Mucosa of gallbladder (tissue), 1 donor: ENCODE measurements at regions not wholly inside any gene's neighbourhood (a gene's known extent, or its start where the extent isn't known, plus 50 kb on each side); places are given as distances from the start of the nearest gene placed in this dataset.

Source experiments
- DNase-seq: peaks from one replicate; pipeline ENCODE4 v3.0.0-alpha.2; 2020; ENCODE audit warnings: low spot score
- donor health status: DM: no; HTN: no; CAD: no.

DNA sequence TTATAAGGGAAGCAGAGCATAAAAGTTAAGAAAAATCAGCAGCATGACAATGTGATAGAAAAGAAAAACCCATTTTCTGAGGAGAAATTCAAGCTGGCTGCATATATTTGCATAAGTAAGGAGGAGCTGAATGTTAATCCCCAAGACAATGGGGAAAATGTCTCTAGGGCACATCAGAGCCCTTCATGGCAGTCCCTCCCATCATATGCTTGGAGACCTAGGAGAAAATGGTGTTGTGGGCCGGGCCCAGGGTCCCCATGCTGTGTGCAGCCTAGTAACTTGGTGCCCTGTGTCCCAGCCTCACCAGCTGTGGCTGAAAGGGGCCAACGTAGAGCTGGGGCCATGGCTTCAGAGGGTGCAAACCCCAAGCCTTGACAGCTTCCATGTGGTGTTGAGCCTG is 100.6 kb upstream of the PLPPR4 start:
- DNase-seq: no peak

DNA sequence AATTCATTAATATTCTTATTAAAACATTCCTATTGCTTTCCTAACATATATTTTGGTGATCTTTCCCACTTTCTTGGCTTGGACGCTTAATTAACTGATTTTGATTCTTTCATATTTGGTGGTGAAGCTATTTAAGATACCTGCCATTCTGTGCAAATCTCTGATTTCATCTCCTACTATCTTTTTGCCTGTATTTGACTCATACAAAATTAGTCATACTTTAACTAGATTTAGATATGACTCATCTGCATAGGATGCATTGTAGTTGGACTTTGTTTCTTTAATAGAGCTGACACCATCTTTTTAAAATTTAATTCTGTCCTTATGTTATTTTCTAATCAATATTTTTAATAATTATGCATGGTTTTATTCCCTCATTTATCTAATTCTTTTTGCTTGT is 93.8 kb upstream of the PLPPR4 start:
- no peak for DNase-seq

DNA sequence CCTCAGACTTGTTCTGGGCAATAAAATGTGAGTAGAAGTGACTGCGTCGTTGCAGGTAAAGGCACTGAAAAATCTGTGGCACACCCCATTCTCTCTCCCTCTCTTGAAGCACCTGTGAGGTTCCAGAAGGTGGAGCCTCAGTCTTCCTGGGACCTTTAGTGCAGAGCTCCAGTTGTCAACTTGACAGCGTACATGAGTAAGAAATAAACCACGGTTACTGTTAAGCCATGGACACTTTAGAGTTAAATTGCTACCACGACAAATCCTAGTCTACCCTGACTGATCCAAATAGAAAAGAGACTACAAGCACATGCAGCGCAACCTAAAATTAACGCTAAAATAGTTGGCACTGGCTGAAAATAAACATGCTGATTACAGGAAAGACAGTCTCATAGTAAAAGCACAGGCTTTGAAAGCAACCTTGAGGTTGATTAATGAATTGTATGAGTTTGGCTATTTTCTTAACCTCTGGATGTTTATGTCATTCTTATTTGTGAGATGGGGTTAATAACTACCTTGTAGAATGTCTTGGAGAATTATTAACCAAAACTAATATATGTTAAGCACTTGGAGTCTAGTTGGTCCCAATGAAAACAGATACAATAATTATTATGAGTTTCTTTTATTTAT is 93.0 kb upstream of the PLPPR4 start:
- DNase-seq: no peak

DNA sequence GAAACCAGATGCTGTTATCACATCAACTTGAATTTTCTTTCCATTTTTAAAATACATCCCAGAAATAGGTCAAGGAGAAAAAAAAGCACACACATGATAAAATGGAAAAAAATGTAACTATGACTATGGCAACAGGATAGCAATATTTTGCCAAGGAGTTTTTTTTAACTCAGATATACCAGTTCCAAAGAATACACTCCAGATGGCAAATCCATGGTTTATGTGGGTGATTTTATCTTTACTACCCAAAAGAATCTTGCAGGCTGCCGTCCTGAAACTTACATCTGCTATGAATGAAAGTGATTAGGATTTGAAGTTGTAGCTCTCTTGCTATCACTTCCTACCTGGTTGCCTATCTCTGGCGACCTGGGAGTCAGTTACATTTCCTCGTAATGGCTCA is 91.0 kb upstream of the PLPPR4 start:
- no peak for DNase-seq

DNA sequence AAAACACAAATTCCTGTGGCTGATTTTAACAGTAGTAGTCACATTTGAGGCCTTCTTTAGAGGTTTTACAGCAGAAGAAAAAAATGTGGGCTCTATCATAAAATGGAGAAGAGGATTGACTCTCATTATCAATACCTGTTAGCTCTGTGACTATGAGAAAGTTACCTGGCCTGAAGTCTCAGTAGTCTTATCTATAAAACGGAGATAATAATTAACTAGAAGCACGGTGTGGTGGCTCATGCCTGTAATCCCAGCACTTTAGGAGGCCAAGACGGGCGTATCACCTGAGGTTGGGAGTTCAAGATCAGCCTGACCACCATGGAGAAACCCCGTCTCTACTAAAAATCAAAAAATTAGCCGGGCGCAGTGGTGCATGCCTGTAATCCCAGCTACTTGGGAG is 90.4 kb upstream of the PLPPR4 start:
- no peak for DNase-seq

DNA sequence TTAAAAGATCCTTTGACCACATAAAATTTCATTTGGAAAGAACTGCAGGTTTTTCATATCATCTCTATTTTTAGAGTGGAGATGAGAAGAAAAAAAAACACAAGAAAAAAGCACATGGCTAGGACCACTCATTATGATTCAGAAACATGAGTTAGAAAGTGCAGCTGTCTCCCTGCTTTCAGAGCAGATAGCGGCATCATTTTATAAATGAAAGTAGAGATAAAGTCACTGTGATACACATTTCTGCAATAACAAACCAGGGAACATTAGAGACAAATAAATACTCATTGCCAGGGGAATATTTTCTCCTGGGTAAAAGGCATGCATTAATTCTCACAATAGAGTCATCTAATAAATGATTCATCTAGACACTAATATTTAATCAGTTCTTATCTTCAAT is 87.5 kb upstream of the PLPPR4 start:
- DNase-seq: no peak

DNA sequence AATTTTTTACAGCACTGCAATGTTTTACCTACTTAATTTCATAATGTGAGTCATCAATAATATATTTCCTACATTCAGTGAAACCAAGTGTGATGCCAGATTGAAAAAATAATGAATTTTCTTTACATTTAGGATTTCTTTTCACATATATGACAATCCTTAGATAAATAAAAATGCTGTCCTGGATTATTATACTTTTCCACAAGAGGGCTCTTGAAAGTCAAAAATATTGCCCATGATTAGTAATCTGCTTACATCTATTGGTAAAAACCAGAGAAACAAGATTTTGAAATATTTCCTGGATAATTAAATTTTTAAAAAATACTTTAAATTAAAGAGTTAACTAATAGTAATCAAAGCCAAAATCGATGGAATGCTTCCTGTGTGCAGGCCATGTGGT is 86.8 kb upstream of the PLPPR4 start:
- DNase-seq: no peak

DNA sequence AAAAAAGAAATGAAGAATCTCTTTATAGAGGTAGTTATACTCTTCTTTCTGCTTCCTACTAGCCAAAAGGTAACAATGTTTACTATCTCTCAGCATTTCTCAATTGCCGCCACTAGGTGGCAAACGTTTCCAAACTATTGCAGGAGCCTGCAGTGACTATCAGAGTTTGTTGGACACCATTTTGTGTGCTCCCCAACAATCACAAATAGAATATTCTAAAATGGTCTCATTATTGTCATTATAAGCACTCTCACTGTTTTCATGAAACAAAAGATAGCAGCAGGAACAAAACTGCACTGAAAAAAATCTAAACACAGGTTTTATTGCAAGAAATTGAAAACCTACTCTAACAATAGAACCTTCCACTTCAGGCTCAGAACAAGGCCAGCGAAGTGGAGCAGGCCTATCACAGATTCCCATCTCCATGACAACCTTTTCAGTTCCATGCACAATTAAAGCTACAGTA is 83.9 kb upstream of the PLPPR4 start:
- DNase-seq: peak; percentile 83

DNA sequence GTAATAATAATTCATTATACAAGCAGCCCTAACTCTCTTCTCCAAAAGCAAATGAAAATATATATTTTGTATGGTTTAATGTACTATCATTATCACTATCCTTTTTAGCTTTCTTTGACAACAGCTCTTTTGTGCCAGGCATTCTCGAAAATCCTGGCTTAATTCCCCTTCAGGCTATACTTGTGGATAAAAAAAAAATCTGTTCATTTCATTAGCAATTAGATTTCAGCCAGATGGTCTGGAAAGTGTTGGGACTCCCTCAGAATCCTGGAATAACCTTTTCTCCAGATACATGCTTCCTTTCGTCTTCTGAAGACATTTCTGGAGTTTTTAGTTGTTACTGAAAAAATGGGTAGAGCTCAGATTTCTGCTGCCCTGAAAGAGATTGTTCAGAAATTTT is 83.4 kb upstream of the PLPPR4 start:
- DNase-seq: no peak

DNA sequence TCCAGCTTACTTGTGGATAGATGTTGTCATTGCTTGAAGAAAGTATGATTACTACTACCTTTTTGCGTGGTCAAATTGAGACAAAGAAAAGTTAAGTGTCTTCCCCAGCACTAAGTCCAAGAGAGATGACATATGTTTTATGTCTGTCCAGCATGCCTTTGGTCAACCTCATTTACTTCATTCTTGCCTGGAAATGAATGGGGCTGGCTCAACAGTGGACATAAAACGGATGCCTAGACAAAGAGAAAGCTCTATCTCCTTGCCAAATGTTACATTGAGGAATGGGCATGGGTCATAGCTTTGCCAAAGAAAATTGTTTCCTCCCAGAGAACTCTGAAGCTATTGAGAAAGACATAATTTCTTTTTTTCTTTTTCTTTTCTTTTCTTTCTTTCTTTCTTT is 82.4 kb upstream of the PLPPR4 start:
- DNase-seq: no peak

DNA sequence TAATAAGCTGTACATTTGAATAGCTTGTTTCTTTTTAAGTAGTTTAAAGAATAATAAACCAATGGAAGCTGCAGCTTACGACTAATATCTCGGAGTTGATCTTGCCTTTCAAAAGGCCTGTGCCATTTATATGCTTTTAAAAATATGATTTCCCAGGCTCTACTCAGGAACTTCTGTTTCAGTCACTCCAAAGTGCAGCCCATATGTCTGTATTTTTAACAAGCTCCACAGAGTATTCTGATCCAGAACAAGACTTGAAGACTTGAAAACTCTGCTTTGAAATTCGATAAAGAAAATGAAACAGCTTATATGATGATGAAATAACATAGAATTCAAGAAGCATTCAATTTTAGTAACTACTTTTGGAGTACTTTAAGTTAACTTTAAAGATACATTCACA is 79.1 kb upstream of the PLPPR4 start:
- DNase-seq: no peak

DNA sequence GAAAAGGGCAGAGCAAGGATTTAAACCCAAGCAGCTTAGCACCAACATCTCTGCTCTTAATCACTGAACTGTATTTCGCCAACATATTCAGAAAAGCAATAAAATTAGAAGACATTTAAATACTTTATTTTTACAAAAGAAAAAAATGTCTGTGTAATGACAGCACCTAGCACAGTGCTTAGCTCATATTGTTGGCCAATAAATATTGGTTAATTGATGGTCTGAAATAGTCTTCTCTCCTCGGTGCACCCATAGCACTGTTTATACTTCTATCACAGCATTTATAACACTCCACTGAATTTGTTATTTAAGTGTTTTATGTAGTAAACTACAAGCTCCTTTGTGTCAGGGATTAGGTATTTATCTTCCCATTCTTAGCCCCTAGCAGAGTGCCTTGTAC is 70.9 kb upstream of the PLPPR4 start:
- DNase-seq: no peak

DNA sequence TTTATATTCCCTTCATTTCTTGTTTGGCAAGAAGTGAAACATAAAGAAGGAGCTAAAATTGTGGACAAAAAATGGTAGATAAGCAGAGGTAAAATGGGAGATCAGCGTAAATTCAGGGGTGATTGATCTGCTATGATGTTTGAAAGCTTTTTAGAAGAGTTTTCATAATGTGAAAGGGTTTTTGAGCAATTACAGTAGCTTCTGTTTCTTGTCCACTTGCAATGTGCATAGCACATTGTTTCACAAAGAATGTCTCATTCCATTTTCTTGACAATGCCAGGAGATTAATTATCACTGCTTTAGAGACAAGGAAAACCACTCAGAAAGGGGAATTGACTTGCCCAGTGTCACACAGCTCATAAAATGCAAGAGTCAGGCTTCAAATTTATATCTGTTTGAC is 65.9 kb upstream of the PLPPR4 start:
- DNase-seq: no peak

DNA sequence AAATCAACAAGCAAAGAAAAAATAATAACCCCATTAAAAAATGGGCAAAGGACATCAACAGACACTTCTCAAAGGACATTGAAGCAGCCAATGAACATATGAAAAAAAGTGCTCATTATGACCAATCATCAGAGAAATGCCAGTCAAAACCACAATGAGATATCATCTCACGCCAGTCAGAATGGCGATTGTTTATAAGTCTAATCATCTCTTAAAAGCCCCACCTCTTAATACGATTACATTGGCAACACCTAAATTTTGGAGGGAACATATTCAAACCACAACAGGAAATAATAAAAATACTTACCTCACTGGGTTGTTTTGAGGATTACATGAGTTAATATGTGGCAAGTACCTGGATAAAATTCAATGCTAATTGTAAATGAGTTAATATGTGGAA is 57.1 kb upstream of the PLPPR4 start:
- DNase-seq: no peak
